ENCODE measurements at regions not wholly inside any gene's neighbourhood (a gene's known extent, or its start where the extent isn't known, plus 50 kb on each side); places are given as distances from the start of the nearest gene placed in this dataset.

DNA sequence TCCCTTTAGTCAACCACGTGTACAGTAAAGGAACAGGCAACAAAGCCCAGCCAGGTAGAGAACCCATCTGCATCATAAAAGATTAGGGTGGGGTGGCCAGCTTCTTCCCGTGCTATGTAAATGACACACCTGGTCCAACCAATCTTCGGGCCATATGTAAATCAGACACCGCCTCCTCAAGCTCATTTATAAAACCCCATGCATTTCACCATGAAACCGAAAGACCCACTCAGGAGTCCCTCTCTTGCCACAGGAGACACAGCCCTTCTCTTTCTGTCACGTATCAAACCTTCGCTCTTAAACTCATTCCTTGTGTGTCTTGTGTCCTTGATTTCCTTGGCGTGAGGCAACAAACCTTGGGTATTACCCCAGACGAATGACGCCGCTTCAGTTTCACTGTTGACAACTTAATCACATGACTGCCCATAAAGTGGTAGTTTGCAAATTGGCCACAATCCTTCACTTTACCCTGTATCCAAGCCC lies 59.8 kb upstream of the TBPL2 start:
- no peaks in the 10 kb centered on the region for H3K4me1 ChIP-seq (ENCODE audit: control insufficient read depth in 2 of 2, insufficient read depth in 1 of 2, low read depth in 1 of 2, low read length in 2 of 2)
- no peak overlapping the region for H3K9ac ChIP-seq (ENCODE audit: low read depth, low read length, poor library complexity)
- no peak overlapping the region for H2BK15ac ChIP-seq (ENCODE audit: low read length)
- H3K79me1 ChIP-seq (ENCODE audit: low read depth, low read length): no peaks in the 10 kb centered on the region
- WGBS, 2 donors (ENCODE audit: extremely low coverage in 2 of 2, insufficient read length in 2 of 2, insufficient replicate concordance in 1 of 2): no CpG with 5 or more reads among the region's 11 CpGs
- H2BK12ac ChIP-seq (ENCODE audit: low read length): no peak overlapping the region
- no peak overlapping the region for H3K23ac ChIP-seq (ENCODE audit: low read depth, low read length, poor library complexity)
- no peaks in the 10 kb centered on the region for H3K27me3 ChIP-seq (ENCODE audit: control insufficient read depth in 3 of 3, insufficient read depth in 3 of 3, low read depth in 1 of 3, low read length in 3 of 3)
- H3K4me3 ChIP-seq (ENCODE audit: low read length in 2 of 2): no peak overlapping the region
- H3K4me2 ChIP-seq (ENCODE audit: insufficient read depth, low read length, poor library complexity, severe bottlenecking): no peak overlapping the region
- no peak overlapping the region for H2AFZ ChIP-seq (ENCODE audit: low read length)
- no peak overlapping the region for H3K18ac ChIP-seq (ENCODE audit: low read length)
- no peaks in the 10 kb centered on the region for H3K36me3 ChIP-seq (replicated peaks in 1 of 2; ENCODE audit: control insufficient read depth in 2 of 2, insufficient read depth in 2 of 2, low read length in 2 of 2)
- H3K27ac ChIP-seq (replicated peaks; ENCODE audit: low read length): no peak overlapping the region
- H4K91ac ChIP-seq (ENCODE audit: low read depth, low read length, poor library complexity): no peak overlapping the region
- no peak overlapping the region for H2BK5ac ChIP-seq (ENCODE audit: low read length)
- no peaks in the 10 kb centered on the region for H3K9me3 ChIP-seq (replicated peaks in 1 of 2; ENCODE audit: control insufficient read depth in 2 of 2, insufficient read depth in 1 of 2, low read depth in 1 of 2, low read length in 2 of 2)
- H3K14ac ChIP-seq (ENCODE audit: low read length): no peak overlapping the region
- no peak overlapping the region for H2AK5ac ChIP-seq (ENCODE audit: low read depth, low read length)
- H4K8ac ChIP-seq (ENCODE audit: low read depth, low read length): no peak overlapping the region
- no peak overlapping the region for H3K4ac ChIP-seq (ENCODE audit: low read length)
- DNase-seq (ENCODE audit: low spot score): no peak
- no peak overlapping the region for H2BK120ac ChIP-seq (ENCODE audit: low read depth, low read length)

- no peak overlapping the region for H3K14ac ChIP-seq (ENCODE audit: low read length)
- H3K36me3 ChIP-seq (replicated peaks in 1 of 2; ENCODE audit: control insufficient read depth in 2 of 2, insufficient read depth in 2 of 2, low read length in 2 of 2): no peaks in the 10 kb centered on the region
- H3K4me1 ChIP-seq (ENCODE audit: control insufficient read depth in 2 of 2, insufficient read depth in 1 of 2, low read depth in 1 of 2, low read length in 2 of 2): no peaks in the 10 kb centered on the region
- H2BK12ac ChIP-seq (ENCODE audit: low read length): no peak overlapping the region
- H3K79me1 ChIP-seq (ENCODE audit: low read depth, low read length): no peaks in the 10 kb centered on the region
- no peak overlapping the region for H2AK5ac ChIP-seq (ENCODE audit: low read depth, low read length)
- no peak overlapping the region for H3K4me2 ChIP-seq (ENCODE audit: insufficient read depth, low read length, poor library complexity, severe bottlenecking)
- H4K8ac ChIP-seq (ENCODE audit: low read depth, low read length): no peak overlapping the region
- no peak overlapping the region for H3K9ac ChIP-seq (ENCODE audit: low read depth, low read length, poor library complexity)
- H4K91ac ChIP-seq (ENCODE audit: low read depth, low read length, poor library complexity): no peak overlapping the region
- no peak overlapping the region for H2BK120ac ChIP-seq (ENCODE audit: low read depth, low read length)
- no peak overlapping the region for H3K4me3 ChIP-seq (ENCODE audit: low read length in 2 of 2)
- no peaks in the 10 kb centered on the region for H3K27me3 ChIP-seq (ENCODE audit: control insufficient read depth in 3 of 3, insufficient read depth in 3 of 3, low read depth in 1 of 3, low read length in 3 of 3)
- H2BK5ac ChIP-seq (ENCODE audit: low read length): no peak overlapping the region
- no peak overlapping the region for H3K4ac ChIP-seq (ENCODE audit: low read length)
- H3K18ac ChIP-seq (ENCODE audit: low read length): no peak overlapping the region
- DNase-seq (ENCODE audit: low spot score): no peak
- no peak overlapping the region for H2AFZ ChIP-seq (ENCODE audit: low read length)
- no peak overlapping the region for H3K23ac ChIP-seq (ENCODE audit: low read depth, low read length, poor library complexity)
- H2BK15ac ChIP-seq (ENCODE audit: low read length): no peak overlapping the region
- no peak overlapping the region for H3K27ac ChIP-seq (replicated peaks; ENCODE audit: low read length)
- no peaks in the 10 kb centered on the region for H3K9me3 ChIP-seq (replicated peaks in 1 of 2; ENCODE audit: control insufficient read depth in 2 of 2, insufficient read depth in 1 of 2, low read depth in 1 of 2, low read length in 2 of 2)
- no CpG with 5 or more reads among the region's 3 CpGs for WGBS, 2 donors (ENCODE audit: extremely low coverage in 2 of 2, insufficient read length in 2 of 2, insufficient replicate concordance in 1 of 2)
Measured at GRCh38 chr14:55500708-55501107, 60.3 kb upstream of the TBPL2 start.

- Histone ChIP-seq H2BK5ac (ENCODE audit: low read length) (no peak overlapping the region), H3K4ac (ENCODE audit: low read length) (no peak overlapping the region), H3K18ac (ENCODE audit: low read length) (no peak overlapping the region), H2BK120ac (ENCODE audit: low read depth, low read length) (no peak overlapping the region), H3K4me1 (ENCODE audit: control insufficient read depth in 2 of 2, insufficient read depth in 1 of 2, low read depth in 1 of 2, low read length in 2 of 2) (peaks cover 0 to 2% of the 10 kb centered on the region in 2 donors), H3K23ac (ENCODE audit: low read depth, low read length, poor library complexity) (no peak overlapping the region), H2AK5ac (ENCODE audit: low read depth, low read length) (no peak overlapping the region), H3K36me3 (replicated peaks in 1 of 2; ENCODE audit: control insufficient read depth in 2 of 2, insufficient read depth in 2 of 2, low read length in 2 of 2) (no peaks in the 10 kb centered on the region), H3K27me3 (ENCODE audit: control insufficient read depth in 3 of 3, insufficient read depth in 3 of 3, low read depth in 1 of 3, low read length in 3 of 3) (no peaks in the 10 kb centered on the region), H4K91ac (ENCODE audit: low read depth, low read length, poor library complexity) (no peak overlapping the region), H3K4me2 (ENCODE audit: insufficient read depth, low read length, poor library complexity, severe bottlenecking) (no peak overlapping the region), H4K8ac (ENCODE audit: low read depth, low read length) (no peak overlapping the region), H3K27ac (replicated peaks; ENCODE audit: low read length) (no peak overlapping the region), H3K14ac (ENCODE audit: low read length) (no peak overlapping the region), H2BK12ac (ENCODE audit: low read length) (no peak overlapping the region), H2AFZ (ENCODE audit: low read length) (no peak overlapping the region), H3K4me3 (ENCODE audit: low read length in 2 of 2) (no peak overlapping the region), H3K9me3 (replicated peaks in 1 of 2; ENCODE audit: control insufficient read depth in 2 of 2, insufficient read depth in 1 of 2, low read depth in 1 of 2, low read length in 2 of 2) (no peaks in the 10 kb centered on the region), H3K9ac (ENCODE audit: low read depth, low read length, poor library complexity) (no peak overlapping the region), H3K79me1 (ENCODE audit: low read depth, low read length) (no peaks in the 10 kb centered on the region), H2BK15ac (ENCODE audit: low read length) (no peak overlapping the region)
- no CpG with 5 or more reads among the region's 3 CpGs for WGBS, 2 donors (ENCODE audit: extremely low coverage in 2 of 2, insufficient read length in 2 of 2, insufficient replicate concordance in 1 of 2)
- no peak for DNase-seq (ENCODE audit: low spot score)
Measured at GRCh38 chr14:55502746-55503284, 62.4 kb upstream of the TBPL2 start.

GRCh38 chr14:55505846-55506245 lies 65.4 kb upstream of the TBPL2 start:
- Histone ChIP-seq H3K4ac (ENCODE audit: low read length) (no peak overlapping the region), H2BK15ac (ENCODE audit: low read length) (no peak overlapping the region), H4K8ac (ENCODE audit: low read depth, low read length) (no peak overlapping the region), H4K91ac (ENCODE audit: low read depth, low read length, poor library complexity) (no peak overlapping the region), H2AK5ac (ENCODE audit: low read depth, low read length) (no peak overlapping the region), H3K9me3 (replicated peaks in 1 of 2; ENCODE audit: control insufficient read depth in 2 of 2, insufficient read depth in 1 of 2, low read depth in 1 of 2, low read length in 2 of 2) (no peaks in the 10 kb centered on the region), H3K4me1 (ENCODE audit: control insufficient read depth in 2 of 2, insufficient read depth in 1 of 2, low read depth in 1 of 2, low read length in 2 of 2) (peaks cover 0 to 2% of the 10 kb centered on the region in 2 donors), H2BK5ac (ENCODE audit: low read length) (no peak overlapping the region), H3K23ac (ENCODE audit: low read depth, low read length, poor library complexity) (no peak overlapping the region), H3K18ac (ENCODE audit: low read length) (no peak overlapping the region), H2BK120ac (ENCODE audit: low read depth, low read length) (no peak overlapping the region), H3K4me2 (ENCODE audit: insufficient read depth, low read length, poor library complexity, severe bottlenecking) (no peak overlapping the region), H3K27me3 (ENCODE audit: control insufficient read depth in 3 of 3, insufficient read depth in 3 of 3, low read depth in 1 of 3, low read length in 3 of 3) (no peaks in the 10 kb centered on the region), H3K36me3 (replicated peaks in 1 of 2; ENCODE audit: control insufficient read depth in 2 of 2, insufficient read depth in 2 of 2, low read length in 2 of 2) (no peaks in the 10 kb centered on the region), H2BK12ac (ENCODE audit: low read length) (no peak overlapping the region), H3K9ac (ENCODE audit: low read depth, low read length, poor library complexity) (no peak overlapping the region), H3K4me3 (ENCODE audit: low read length in 2 of 2) (no peak overlapping the region), H3K14ac (ENCODE audit: low read length) (no peak overlapping the region), H3K79me1 (ENCODE audit: low read depth, low read length) (no peaks in the 10 kb centered on the region), H2AFZ (ENCODE audit: low read length) (no peak overlapping the region), H3K27ac (replicated peaks; ENCODE audit: low read length) (no peak overlapping the region)
- no CpG with 5 or more reads among the region's 4 CpGs for WGBS, 2 donors (ENCODE audit: extremely low coverage in 2 of 2, insufficient read length in 2 of 2, insufficient replicate concordance in 1 of 2)
- no peak for DNase-seq (ENCODE audit: low spot score)

All from neuronal stem cell (in vitro differentiated cells).